Gastroesophageal sphincter (tissue), 3 donors: ENCODE measurements at regions not wholly inside any gene's neighbourhood (a gene's known extent, or its start where the extent isn't known, plus 50 kb on each side); places are given as distances from the start of the nearest gene placed in this dataset.

Experiments
- CTCF ChIP-seq, 4 experiments: fragments of 200-600 bp in 2 of 4; fragments of 450-650 bp in 2 of 4; sonication (generic) in 1 of 4; IDR thresholded peaks; one replicate each; pipeline ENCODE4 v1.5.1; 2017 to 2019; ENCODE audit warnings: antibody characterized with exemption in 4 of 4, mild to moderate bottlenecking in 2 of 4, moderate library complexity in 2 of 4
- EP300 ChIP-seq: sonication (generic); formaldehyde crosslinking; IDR thresholded peaks from one replicate; pipeline ENCODE4 v1.6.1; 2017; ENCODE audit warnings: antibody characterized with exemption, mild to moderate bottlenecking
- POLR2A ChIP-seq, 2 donors: fragments of 450-650 bp; IDR thresholded peaks; one replicate each; pipeline ENCODE4 v1.6.1; 2017; ENCODE audit warnings: antibody characterized with exemption in 2 of 2, mild to moderate bottlenecking in 2 of 2, moderate library complexity in 1 of 2
- POLR2AphosphoS5 ChIP-seq: sonication (generic); formaldehyde crosslinking; IDR thresholded peaks from one replicate; pipeline ENCODE4 v1.6.1; 2017; ENCODE audit warnings: antibody characterized with exemption

- no peak for TF ChIP-seq CTCF (IDR thresholded peaks at IDR 0.05)
- TF ChIP-seq POLR2AphosphoS5: no peak
- TF ChIP-seq EP300: no peak
- no peak for TF ChIP-seq POLR2A (IDR thresholded peaks at IDR 0.05)
Observed at GRCh38 chr4:146073517-146073916, 102.0 kb upstream of the LSM6 start.
